IPS-NIHi7 (cell line): ENCODE measurements at regions not wholly inside any gene's neighbourhood (a gene's known extent, or its start where the extent isn't known, plus 50 kb on each side); places are given as distances from the start of the nearest gene placed in this dataset.
"Not testable (repeated sequence)": the region's sequence is repeated elsewhere in the genome, so short reads cannot be mapped to it uniquely, and the experiment has no call there.

Experiments used
- DNase-seq: peaks from one replicate; pipeline ENCODE4 v3.0.0; 2012; ENCODE audit warnings: mixed read lengths; ENCODE audit errors: extremely low spot score

DNA sequence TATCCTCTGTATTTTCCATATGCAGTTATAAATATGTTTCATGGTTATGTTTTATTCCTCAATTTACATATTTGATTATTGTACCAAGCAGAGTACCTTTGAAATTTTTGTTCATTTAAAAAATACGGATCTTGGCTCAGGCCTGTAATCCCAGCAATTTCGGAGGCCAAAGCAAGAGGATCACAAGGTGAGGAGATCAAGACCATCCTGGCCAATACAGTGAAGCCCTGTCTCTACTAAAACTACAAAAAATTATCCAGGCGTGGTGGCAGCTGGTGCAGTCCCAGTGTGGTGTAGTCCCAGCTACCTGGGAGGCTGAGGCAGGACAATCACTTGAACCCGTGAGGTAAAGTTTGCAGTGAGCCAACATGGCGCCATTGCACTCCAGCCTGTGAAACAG is 251.2 kb upstream of the TPTE start:
- not testable (repeated sequence) for DNase-seq

DNA sequence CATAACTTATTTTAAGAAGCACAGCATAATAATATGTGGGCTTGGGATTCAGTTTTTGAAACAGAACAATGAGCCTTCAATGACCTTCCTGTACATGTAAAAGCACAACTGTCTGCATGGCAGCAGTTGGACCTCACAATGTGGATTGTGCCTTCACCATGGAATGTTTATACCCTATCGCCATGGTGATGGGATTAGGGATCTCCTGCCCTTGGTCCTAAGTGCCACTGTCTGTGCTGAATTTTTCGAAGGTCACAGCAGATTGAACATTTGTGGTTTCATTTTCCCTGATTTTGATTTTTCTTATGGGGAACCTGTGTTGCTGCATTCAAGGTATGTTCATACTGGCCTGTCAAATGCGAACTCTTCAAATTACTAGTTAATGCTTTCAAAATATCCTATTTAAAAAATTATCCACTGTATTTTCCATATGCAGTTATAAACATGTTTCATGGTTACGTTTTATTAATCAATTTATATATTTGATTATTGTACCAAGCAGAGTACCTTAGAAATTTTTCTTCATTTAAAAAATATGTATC is 249.6 kb upstream of the TPTE start:
- not testable (repeated sequence) for DNase-seq

DNA sequence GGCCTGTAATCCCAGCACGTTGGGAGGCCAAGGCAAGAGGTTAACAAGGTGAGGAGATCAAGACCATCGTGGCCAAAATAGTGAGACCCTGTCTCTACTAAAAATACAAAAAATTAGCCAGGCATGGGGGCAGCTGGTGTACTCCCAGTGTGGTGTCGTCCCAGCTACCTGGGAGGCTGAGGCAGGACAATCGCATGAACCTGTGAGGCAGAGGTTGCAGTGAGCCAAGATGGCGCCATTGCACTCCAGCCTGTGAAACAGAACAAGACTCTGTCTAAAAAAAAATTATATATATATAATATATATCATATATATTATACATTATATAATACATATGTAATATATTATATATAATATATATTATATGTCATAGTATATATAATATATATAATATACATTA is 249.2 kb upstream of the TPTE start:
- peak; percentile 0 for DNase-seq

DNA sequence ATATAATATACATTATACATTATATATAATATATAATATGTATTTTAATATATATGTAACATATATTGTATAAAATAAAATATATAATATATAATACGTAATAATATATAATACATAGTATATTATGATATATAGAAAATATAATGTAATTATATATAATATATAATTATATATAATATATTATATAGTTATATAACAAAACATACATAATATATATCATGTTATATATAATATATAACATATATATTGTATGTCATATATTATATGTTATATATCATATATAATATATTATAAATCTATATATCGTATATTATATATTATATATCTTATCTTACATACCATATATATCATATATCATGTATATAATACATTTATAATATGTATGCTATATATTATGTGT is 248.2 kb upstream of the TPTE start:
- DNase-seq, result no peak

DNA sequence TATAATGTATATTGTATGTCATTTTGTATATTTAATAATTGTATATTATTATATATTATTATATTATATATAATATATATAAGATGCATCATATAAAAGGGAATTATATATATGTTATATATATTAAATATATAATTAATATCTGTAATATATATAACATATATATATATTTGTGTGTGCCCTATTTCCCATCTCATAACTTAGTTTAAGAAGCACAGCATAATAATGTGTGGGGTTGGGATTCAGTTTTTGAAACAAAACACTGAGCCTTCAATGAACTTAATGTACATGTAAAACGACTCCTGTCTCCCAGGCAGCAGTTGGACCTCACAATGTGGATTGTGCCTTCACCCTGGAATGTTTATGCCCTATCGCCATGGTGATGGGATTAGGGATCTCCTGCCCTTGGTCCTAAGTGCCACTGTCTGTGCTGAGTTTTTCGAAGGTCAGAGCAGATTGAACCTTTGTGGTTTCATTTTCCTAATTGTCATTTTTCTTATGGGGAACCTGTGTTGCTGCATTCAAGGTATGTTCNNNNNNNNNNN is 247.5 kb upstream of the TPTE start:
- not testable (repeated sequence) for DNase-seq
